OCI-LY7 (cell line): ENCODE measurements at regions not wholly inside any gene's neighbourhood (a gene's known extent, or its start where the extent isn't known, plus 50 kb on each side); places are given as distances from the start of the nearest gene placed in this dataset.

ENCODE experiments used
- BruUV-seq: library from RNA; stranded (reverse); fragments of 400-500 nt; replicated peaks from 2 replicates; lab custom pipeline; 2021; lab: Mats Ljungman, UMichigan
- CTCF ChIA-PET: fragments of 300-600 bp; sonication (Branson Sonifier 250); formaldehyde crosslinking; loops from one replicate; lab custom pipeline; 2022; ENCODE audit warnings: antibody characterized with exemption; ENCODE audit not compliant: unreplicated experiment; lab: Charles Lee
- POLR2A ChIA-PET: fragments of 300-600 bp; sonication (Branson Sonifier 250); formaldehyde crosslinking; loops from one replicate; lab custom pipeline; 2022; ENCODE audit warnings: antibody characterized with exemption; lab: Charles Lee
- DNase-seq: peaks from one replicate; pipeline ENCODE4 v3.0.0-alpha.2; 2015; ENCODE audit warnings: low spot score
- H2AFZ ChIP-seq: fragments of 200-600 bp; sonication (generic), shearing (Covaris generic); 2 replicates; pipeline ENCODE4 v1.6.1; 2014; ENCODE audit warnings: mild to moderate bottlenecking, antibody characterized with exemption, low read length, moderate library complexity
- H3K27ac ChIP-seq: fragments of 200-600 bp; sonication (generic); 2 replicates; pipeline ENCODE4 v1.5.1; 2014; ENCODE audit warnings: mixed run types, low read depth, mild to moderate bottlenecking, moderate library complexity, low read length, inconsistent platforms; ENCODE audit not compliant: poor library complexity, severe bottlenecking
- H3K36me3 ChIP-seq: fragments of 200-600 bp; sonication (generic); 2 replicates; pipeline ENCODE4 v1.6.1; 2014; ENCODE audit warnings: mild to moderate bottlenecking, antibody characterized with exemption, low read length, moderate library complexity, mixed read lengths; ENCODE audit not compliant: insufficient read depth
- H3K4me1 ChIP-seq: fragments of 200-600 bp; sonication (generic); 2 replicates; pipeline ENCODE4 v1.5.1; 2014; ENCODE audit warnings: mild to moderate bottlenecking, low read length; ENCODE audit not compliant: insufficient read depth, poor library complexity, severe bottlenecking
- H3K4me2 ChIP-seq: fragments of 200-600 bp; sonication (generic); 2 replicates; pipeline ENCODE4 v1.6.1; 2014; ENCODE audit warnings: mild to moderate bottlenecking, low read length
- H3K4me3 ChIP-seq: fragments of 200-600 bp; sonication (generic); 2 replicates; pipeline ENCODE4 v1.5.1; 2014; ENCODE audit warnings: mild to moderate bottlenecking, low read depth, low read length; ENCODE audit not compliant: poor library complexity, severe bottlenecking
- H3K79me2 ChIP-seq: fragments of 200-600 bp; sonication (generic); 2 replicates; pipeline ENCODE4 v1.6.1; 2016; ENCODE audit warnings: low read depth, mild to moderate bottlenecking, low read length, moderate library complexity, mixed read lengths; ENCODE audit not compliant: insufficient read depth
- H3K9me2 ChIP-seq: fragments of 200-600 bp; sonication (generic); 2 replicates; pipeline ENCODE4 v1.6.1; 2016; ENCODE audit warnings: mild to moderate bottlenecking, low read length, mixed read lengths; ENCODE audit not compliant: insufficient read depth
- H3K9me3 ChIP-seq: fragments of 200-600 bp; sonication (generic); 2 replicates; pipeline ENCODE4 v1.6.1; 2014; ENCODE audit warnings: mild to moderate bottlenecking, mixed run types, low read length, mixed read lengths
- H4K20me1 ChIP-seq: fragments of 200-600 bp; sonication (generic); 2 replicates; pipeline ENCODE4 v1.6.1; 2014; ENCODE audit warnings: mild to moderate bottlenecking, antibody characterized with exemption, low read length, moderate library complexity, mixed read lengths; ENCODE audit not compliant: insufficient read depth
- CTCF ChIP-seq: fragments of 200-600 bp; sonication (generic); conservative IDR thresholded peaks from 2 replicates; pipeline ENCODE4 v1.5.1; 2014; ENCODE audit warnings: mild to moderate bottlenecking, antibody characterized with exemption, low read length, moderate library complexity, mixed read lengths
- EZH2phosphoT487 ChIP-seq: fragments of 200-600 bp; sonication (generic); IDR thresholded peaks from 2 replicates; pipeline ENCODE4 v1.6.1; 2018; ENCODE audit warnings: low read depth, borderline replicate concordance, mild to moderate bottlenecking, mixed run types, antibody characterized with exemption, low read length, moderate library complexity, mixed read lengths
- intact Hi-C: fragments of 100-400 bp; cut with micrococcal nuclease; formaldehyde crosslinking; loops from one replicate; pipeline ENCODE4 v1.10.0; 2022; ENCODE audit not compliant: unreplicated experiment

- Histone ChIP-seq H4K20me1 (no peaks in the 10 kb centered on the region), H3K4me3 (no peak overlapping the region), H3K79me2 (no peaks in the 10 kb centered on the region), H3K9me2 (no peaks in the 10 kb centered on the region), H3K4me2 (no peak overlapping the region), H3K4me1 (no peaks in the 10 kb centered on the region), H3K9me3 (no peaks in the 10 kb centered on the region), H3K36me3 (no peaks in the 10 kb centered on the region), H2AFZ (0 out of 2 replicates have a peak overlapping the region, but pooled peaks have one; percentile 46), H3K27ac (no peak overlapping the region)
- TF ChIP-seq EZH2phosphoT487 (no peak), CTCF (no peak)
- BruUV-seq = no TSS peak
- POLR2A ChIA-PET = no interaction called here
- CTCF ChIA-PET = interaction anchor here (0.5 kb wide), 1 partner anchor 764 kb away, joined by 3 read pairs; no protein-coding TSS in a partner anchor
- intact Hi-C loops = no loop called here
- no peak for DNase-seq
These were observed 102.4 kb upstream of the VWC2 start for GRCh38 chr7:49670991-49671390.

- Histone ChIP-seq H3K27ac (no peak overlapping the region), H3K4me3 (peak overlapping the region; percentile 8), H3K9me2 (no peaks in the 10 kb centered on the region), H3K36me3 (no peaks in the 10 kb centered on the region), H3K4me2 (peak overlapping the region; percentile 46), H4K20me1 (no peaks in the 10 kb centered on the region), H2AFZ (peak overlapping the region; percentile 77), H3K79me2 (no peaks in the 10 kb centered on the region), H3K4me1 (peaks cover 22% of the 10 kb centered on the region), H3K9me3 (no peaks in the 10 kb centered on the region)
- intact Hi-C loops = loop anchor here (5.0 kb wide), 1 partner anchor 100 kb away; no protein-coding TSS in a partner anchor
- no peak for TF ChIP-seq CTCF
- no peak for TF ChIP-seq EZH2phosphoT487
- ChIA-PET POLR2A (interaction anchor here (0.6 kb wide), 3 partner anchors 9 to 196 kb away, joined by 3 read pairs; no protein-coding TSS in a partner anchor), CTCF (no interaction called here)
- peak; percentile 25 for DNase-seq
- BruUV-seq = no TSS peak
These were observed 80.9 kb upstream of the VWC2 start for GRCh38 chr7:49692516-49692915.

GRCh38 chr7:49695971-49696370, 77.5 kb upstream of the VWC2 start:
- no peak overlapping the region for H3K4me2 ChIP-seq
- no peak overlapping the region for H2AFZ ChIP-seq
- no peaks in the 10 kb centered on the region for H3K9me3 ChIP-seq
- ChIA-PET CTCF (no interaction called here), POLR2A (no interaction called here)
- no peaks in the 10 kb centered on the region for H3K36me3 ChIP-seq
- no peak for DNase-seq
- intact Hi-C loops = no loop called here
- H3K79me2 ChIP-seq = no peaks in the 10 kb centered on the region
- H4K20me1 ChIP-seq = no peaks in the 10 kb centered on the region
- H3K4me1 ChIP-seq = peaks cover 22% of the 10 kb centered on the region
- H3K4me3 ChIP-seq = no peak overlapping the region
- no peak overlapping the region for H3K27ac ChIP-seq
- TF ChIP-seq EZH2phosphoT487 = no peak
- no peak for TF ChIP-seq CTCF
- BruUV-seq = no TSS peak
- H3K9me2 ChIP-seq = no peaks in the 10 kb centered on the region
